GM10248 (cell line): ENCODE measurements at regions not wholly inside any gene's neighbourhood (a gene's known extent, or its start where the extent isn't known, plus 50 kb on each side); places are given as distances from the start of the nearest gene placed in this dataset.

Experiments
- CTCF ChIA-PET: fragments of 300-600 bp; sonication (Branson Sonifier 250); formaldehyde crosslinking; extraction: SDS; loops from one replicate; lab custom pipeline; 2021; ENCODE audit warnings: antibody characterized with exemption; lab: Yijun Ruan, JAX
- POLR2A ChIA-PET: fragments of 350-650 bp; sonication (Branson Sonifier 250); formaldehyde crosslinking; extraction: SDS; loops from one replicate; lab custom pipeline; 2020; ENCODE audit warnings: antibody characterized with exemption; lab: Yijun Ruan, JAX
- DNase-seq: peaks from one replicate; pipeline ENCODE4 v3.0.0; 2012; ENCODE audit errors: extremely low spot score
- TF ChIP-seq, protein P1 (sequence below): IDR thresholded peaks from 2 replicates; pipeline ENCODE4 v1.5.1; 2012; ENCODE audit warnings: mild to moderate bottlenecking, low read depth; ENCODE audit errors: extremely low read depth, missing control alignments, control extremely low read depth

DNA sequence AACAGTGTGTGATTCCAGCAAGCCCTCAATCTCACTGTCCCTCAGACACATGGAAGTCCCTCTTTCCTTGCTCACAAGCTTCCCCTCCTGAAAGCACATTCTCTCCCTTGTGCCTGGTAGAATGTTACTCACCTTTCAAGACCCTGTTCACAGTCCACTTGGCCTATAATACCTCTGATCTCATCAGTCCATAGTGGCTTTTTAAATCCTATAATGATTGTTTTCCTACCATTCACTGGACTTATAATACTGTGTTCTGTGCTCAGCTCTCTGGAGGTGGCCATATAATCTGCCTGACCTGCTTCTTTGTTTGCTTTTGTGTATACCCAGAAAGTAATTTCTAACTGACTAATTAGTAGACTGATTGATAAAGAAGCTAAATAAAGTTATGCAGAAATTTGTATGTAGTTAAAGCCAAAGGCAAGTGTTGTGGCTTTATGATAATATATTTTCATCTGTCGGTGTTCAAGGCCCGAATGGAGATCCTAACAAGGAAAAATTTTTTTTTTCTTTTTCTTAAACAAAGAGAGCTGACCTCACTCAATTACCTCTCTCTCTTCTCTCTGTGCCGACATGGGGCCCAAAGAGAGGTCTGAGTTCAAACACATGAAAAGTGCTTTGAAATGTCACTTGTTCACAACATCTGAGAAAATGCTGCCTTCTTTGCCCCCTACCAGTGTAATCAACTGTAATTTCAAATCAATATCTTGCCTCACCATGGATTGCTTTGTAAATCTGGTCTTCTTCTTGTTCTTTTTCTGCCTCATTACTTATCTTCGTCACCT is 1033.0 kb upstream of the PIK3C3 start:
- no peak for DNase-seq
- TF ChIP-seq, protein P1, sequence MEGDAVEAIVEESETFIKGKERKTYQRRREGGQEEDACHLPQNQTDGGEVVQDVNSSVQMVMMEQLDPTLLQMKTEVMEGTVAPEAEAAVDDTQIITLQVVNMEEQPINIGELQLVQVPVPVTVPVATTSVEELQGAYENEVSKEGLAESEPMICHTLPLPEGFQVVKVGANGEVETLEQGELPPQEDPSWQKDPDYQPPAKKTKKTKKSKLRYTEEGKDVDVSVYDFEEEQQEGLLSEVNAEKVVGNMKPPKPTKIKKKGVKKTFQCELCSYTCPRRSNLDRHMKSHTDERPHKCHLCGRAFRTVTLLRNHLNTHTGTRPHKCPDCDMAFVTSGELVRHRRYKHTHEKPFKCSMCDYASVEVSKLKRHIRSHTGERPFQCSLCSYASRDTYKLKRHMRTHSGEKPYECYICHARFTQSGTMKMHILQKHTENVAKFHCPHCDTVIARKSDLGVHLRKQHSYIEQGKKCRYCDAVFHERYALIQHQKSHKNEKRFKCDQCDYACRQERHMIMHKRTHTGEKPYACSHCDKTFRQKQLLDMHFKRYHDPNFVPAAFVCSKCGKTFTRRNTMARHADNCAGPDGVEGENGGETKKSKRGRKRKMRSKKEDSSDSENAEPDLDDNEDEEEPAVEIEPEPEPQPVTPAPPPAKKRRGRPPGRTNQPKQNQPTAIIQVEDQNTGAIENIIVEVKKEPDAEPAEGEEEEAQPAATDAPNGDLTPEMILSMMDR = no peak
- ChIA-PET POLR2A (no interaction called here), CTCF (interaction anchor here (1.7 kb wide), 1 partner anchor 9 kb away, joined by 5 read pairs; no protein-coding TSS in a partner anchor)

DNA sequence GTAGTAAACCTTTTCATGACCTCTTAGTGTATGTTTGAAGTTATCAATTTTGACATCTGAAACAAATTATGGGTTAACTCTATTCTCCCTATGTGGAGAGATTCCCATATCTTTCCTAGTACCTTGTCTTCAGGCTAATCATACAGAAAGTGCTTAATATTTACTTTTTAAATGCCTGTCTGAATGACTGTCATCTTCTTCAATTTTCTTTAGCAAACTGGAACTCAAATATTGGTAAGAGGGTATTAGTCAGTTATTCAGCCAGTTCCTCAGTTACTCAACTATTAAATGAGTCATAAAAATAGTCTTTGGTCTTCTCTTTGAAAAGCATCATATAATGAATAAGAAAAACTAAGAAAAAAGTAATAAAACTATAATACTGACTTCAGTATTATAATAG is 1038.0 kb upstream of the PIK3C3 start:
- DNase-seq = no peak
- TF ChIP-seq, protein P1 = no peak
- POLR2A ChIA-PET = no interaction called here
- CTCF ChIA-PET = no interaction called here

- POLR2A ChIA-PET = no interaction called here
- CTCF ChIA-PET = no interaction called here
- no peak for DNase-seq
- TF ChIP-seq, protein P1 = no peak
Observed at GRCh38 chr18:40915724-40916123, 1039.3 kb upstream of the PIK3C3 start.

- no peak for DNase-seq
- ChIA-PET CTCF (no interaction called here), POLR2A (no interaction called here)
- TF ChIP-seq, protein P1 = no peak
Observed at GRCh38 chr18:40911582-40912254, 1043.3 kb upstream of the PIK3C3 start.

- ChIA-PET CTCF (no interaction called here), POLR2A (no interaction called here)
- no peak for DNase-seq
- TF ChIP-seq, protein P1 = no peak
Observed at GRCh38 chr18:40911041-40911440, 1044.0 kb upstream of the PIK3C3 start.

DNA sequence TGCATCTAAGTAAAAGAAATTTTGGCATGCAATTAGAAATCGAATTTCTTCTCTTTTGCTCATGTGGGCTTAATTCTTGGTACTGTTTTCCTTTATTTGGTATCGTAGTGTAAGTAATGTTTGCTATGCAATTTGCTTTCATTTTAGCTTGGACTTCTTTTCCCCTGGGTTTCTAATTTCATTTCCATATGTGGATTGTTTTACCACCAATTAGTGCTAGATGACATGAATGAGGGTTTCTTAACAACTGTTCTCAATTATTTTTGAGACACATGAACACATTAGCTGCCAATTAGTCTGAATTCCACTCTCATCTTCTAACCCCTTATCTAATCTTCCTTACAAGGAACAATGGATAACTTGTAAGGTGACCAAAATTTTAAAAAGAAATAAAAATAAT is 1047.2 kb upstream of the PIK3C3 start:
- ChIA-PET POLR2A (no interaction called here), CTCF (no interaction called here)
- DNase-seq = no peak
- TF ChIP-seq, protein P1 = no peak
